T-helper 2 cell treated with Interferon-gamma antibody and Interleukin-4, amounts not matched to agents 5 μg/mL and 100 μg/mL, for 36 hours (primary cell): ENCODE measurements at regions not wholly inside any gene's neighbourhood (a gene's known extent, or its start where the extent isn't known, plus 50 kb on each side); places are given as distances from the start of the nearest gene placed in this dataset.

Experiments
- DNase-seq: peaks from one replicate; pipeline ENCODE4 v3.0.0; 2021; ENCODE audit warnings: low spot score
- H3K27ac Mint-ChIP-seq: one replicate; pipeline ENCODE4 v1.8.0; 2021; ENCODE audit warnings: mild to moderate bottlenecking, mixed read lengths
- H3K27me3 Mint-ChIP-seq: one replicate; pipeline ENCODE4 v1.8.0; 2021; ENCODE audit warnings: low read depth, mixed read lengths
- H3K36me3 Mint-ChIP-seq: one replicate; pipeline ENCODE4 v1.8.0; 2021; ENCODE audit warnings: low read depth, mixed read lengths
- H3K4me1 Mint-ChIP-seq: one replicate; pipeline ENCODE4 v1.8.0; 2021; ENCODE audit warnings: low read depth, mixed read lengths
- H3K4me3 Mint-ChIP-seq: one replicate; pipeline ENCODE4 v1.8.0; 2022; ENCODE audit warnings: mild to moderate bottlenecking, moderate library complexity, mixed read lengths
- H3K9me3 Mint-ChIP-seq: one replicate; pipeline ENCODE4 v1.8.0; 2021; ENCODE audit warnings: mixed read lengths

DNA sequence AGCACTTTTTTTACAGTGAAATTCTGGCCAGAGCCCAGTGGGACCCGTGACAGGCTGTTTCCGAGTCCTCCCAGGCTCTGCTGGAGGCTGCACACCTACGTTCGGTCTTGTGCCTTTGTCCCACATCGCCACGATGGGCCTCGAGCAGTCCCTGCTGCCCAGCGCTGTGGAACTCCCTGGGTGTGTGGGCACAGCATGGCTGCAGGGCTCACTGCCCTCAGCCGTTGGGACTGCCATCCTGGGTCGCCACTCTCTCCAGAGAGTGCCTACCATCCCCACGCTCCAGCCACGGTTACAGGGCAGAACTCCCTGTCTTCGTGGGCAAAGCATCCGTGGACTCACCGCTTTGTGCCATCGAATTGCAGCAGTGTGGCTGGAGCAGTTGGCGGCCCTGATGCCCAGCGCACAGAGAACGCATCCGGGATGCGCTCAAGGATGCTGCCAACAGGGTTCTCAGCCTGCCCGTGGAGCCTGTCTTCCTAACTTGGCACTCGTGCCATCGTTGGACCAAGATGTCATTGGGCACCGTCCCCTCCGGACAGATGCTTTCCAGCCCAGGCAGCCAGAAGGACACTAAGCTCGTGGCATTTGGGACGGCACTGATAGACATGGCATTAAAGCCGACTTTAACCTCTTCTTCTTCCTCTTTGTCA lies 85.0 kb upstream of the ARHGEF7 start:
- DNase-seq: no peak
- peaks cover 11% of the 10 kb centered on the region for H3K27me3 Mint-ChIP-seq
- H3K4me3 Mint-ChIP-seq: no peak overlapping the region
- no peaks in the 10 kb centered on the region for H3K36me3 Mint-ChIP-seq
- no peaks in the 10 kb centered on the region for H3K4me1 Mint-ChIP-seq
- no peak overlapping the region for H3K27ac Mint-ChIP-seq
- no peaks in the 10 kb centered on the region for H3K9me3 Mint-ChIP-seq

DNA sequence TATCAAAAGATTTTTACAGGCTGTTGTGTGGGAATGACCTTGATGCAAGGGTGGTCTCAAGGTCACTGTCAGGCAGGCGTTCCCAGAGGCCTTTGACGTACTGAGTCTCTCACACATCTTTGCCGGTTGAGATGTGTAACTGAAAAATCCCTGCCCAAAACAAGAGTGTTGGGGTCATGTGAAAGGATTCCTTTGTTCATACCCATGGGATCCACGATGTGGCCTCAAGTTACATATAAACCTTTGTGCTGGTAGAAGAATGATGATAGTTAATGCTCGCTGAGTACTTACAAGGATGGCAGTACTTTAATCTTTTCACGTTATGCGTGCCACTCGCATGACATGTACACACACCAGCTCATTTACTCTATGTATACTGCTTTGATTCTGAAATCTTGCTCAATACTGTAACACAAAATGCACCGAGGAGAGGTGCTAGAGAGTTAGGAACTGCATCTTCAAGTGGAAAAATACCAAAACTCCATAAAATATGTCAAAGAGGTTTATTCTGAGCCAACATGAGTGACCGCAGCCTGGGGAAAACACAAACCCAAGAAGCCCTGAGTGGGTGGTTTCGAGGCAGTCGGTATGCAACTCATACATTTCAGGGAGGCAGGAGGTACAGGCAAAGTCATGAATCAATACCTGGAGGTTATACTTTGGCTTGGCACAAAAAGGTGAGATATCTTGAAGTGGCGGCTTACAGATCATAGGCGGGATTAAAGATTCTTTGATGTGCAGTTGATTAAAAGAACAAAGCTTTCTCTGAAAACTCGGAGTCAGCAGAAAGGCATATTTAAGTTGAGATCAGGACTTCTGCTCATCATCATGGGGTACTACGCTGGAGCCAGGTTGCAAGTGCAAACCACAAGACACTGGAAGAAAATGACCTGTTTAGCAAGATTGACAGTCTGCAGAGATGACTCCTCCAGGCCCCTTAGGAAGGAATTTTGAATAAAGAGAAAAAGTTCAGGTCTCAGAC lies 87.4 kb upstream of the ARHGEF7 start:
- Mint-ChIP-seq H3K4me3 (no peak overlapping the region), H3K36me3 (no peaks in the 10 kb centered on the region), H3K9me3 (no peaks in the 10 kb centered on the region), H3K27me3 (peaks cover 22% of the 10 kb centered on the region), H3K4me1 (no peaks in the 10 kb centered on the region), H3K27ac (no peak overlapping the region)
- DNase-seq: no peak

DNA sequence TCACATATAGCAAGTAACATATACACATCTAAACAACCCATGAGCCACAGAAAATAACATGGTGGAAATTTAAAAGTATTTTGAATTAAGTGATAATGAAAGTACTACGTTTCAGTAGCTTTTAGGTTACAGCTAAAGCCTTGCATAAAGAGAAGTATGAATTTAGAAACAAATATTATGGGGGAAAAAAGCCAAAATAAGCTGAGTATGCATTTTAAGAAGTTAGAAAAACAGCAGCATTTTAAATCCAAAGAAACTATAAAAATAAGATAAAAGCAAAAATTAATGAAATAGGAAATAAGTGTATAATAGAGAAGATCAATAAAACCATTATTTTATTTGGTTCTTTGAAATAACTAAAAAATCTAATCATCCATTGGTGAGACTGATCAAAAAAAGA lies 89.8 kb upstream of the ARHGEF7 start:
- no peaks in the 10 kb centered on the region for H3K4me1 Mint-ChIP-seq
- no peak for DNase-seq
- peaks cover 25% of the 10 kb centered on the region for H3K27me3 Mint-ChIP-seq
- no peaks in the 10 kb centered on the region for H3K36me3 Mint-ChIP-seq
- peaks cover 16% of the 10 kb centered on the region for H3K9me3 Mint-ChIP-seq
- H3K27ac Mint-ChIP-seq: no peak overlapping the region
- H3K4me3 Mint-ChIP-seq: no peak overlapping the region

DNA sequence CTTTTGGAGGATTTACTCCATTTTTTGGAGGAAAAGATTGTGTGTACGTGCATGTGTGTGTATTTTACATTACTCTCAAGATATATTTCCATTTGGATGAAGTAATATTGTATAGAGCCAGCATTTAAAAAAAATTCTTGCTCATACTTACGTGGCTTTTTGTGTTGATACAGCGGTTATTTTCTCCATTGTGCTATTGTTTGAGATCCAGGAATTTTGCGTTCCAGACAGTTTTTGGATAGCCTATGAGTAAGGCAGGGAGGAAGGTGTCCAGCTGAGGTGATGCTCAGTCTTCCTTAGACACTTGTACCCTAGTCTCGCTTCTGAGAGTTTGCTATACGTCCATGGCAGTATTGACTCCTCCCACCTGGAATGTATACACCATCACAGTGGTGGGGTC lies 92.2 kb upstream of the ARHGEF7 start:
- no peaks in the 10 kb centered on the region for H3K4me1 Mint-ChIP-seq

DNA sequence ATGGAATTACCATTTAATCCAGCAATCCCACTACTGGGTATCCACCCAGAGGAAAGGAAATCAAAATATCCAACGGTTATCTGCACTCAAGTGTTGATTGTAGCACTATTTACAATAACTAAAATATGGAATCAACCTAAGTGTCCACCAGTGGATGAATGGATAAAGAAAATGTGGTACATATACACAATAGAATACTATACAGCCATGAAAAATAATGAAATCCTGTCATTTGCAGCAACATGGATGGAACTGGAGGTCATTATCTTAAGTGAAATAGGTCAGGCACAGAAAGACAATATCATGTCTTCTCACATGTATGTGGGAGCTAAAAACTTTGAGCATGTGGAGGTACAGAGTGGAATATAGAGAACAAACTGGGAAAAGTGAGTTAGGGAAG lies 92.9 kb upstream of the ARHGEF7 start:
- H3K27ac Mint-ChIP-seq: no peak overlapping the region
- no peaks in the 10 kb centered on the region for H3K4me1 Mint-ChIP-seq
- DNase-seq: no peak
- peaks cover 20% of the 10 kb centered on the region for H3K27me3 Mint-ChIP-seq
- H3K36me3 Mint-ChIP-seq: no peaks in the 10 kb centered on the region
- H3K9me3 Mint-ChIP-seq: peaks cover 16% of the 10 kb centered on the region
- H3K4me3 Mint-ChIP-seq: no peak overlapping the region

More for the DNA sequence above, 92.2 kb upstream of the ARHGEF7 start:
- peaks cover 16% of the 10 kb centered on the region for H3K9me3 Mint-ChIP-seq
- H3K27me3 Mint-ChIP-seq: peaks cover 24% of the 10 kb centered on the region
- DNase-seq: no peak
- H3K36me3 Mint-ChIP-seq: no peaks in the 10 kb centered on the region
- no peak overlapping the region for H3K4me3 Mint-ChIP-seq
- H3K27ac Mint-ChIP-seq: no peak overlapping the region

DNA sequence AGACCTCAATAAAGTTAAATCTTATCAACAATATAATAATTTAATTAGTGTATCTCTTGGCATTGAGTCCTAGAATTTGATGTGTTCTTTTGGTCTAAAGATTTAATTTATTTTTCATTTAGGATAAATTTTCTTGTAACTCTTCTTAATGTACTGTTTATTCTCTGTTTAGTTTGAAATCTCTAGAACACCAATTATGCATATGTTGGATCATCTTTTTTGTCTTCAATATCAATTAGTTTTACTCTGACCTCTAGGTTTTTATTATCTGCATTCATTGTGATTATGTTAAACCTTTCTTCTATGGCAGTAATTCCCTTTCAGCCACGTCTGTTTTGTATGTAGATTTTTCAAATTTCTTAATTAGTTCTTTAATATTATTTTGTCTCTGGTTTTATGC lies 93.8 kb upstream of the ARHGEF7 start:
- Mint-ChIP-seq H3K4me1 (peaks cover 2% of the 10 kb centered on the region), H3K9me3 (peaks cover 16% of the 10 kb centered on the region), H3K36me3 (no peaks in the 10 kb centered on the region), H3K4me3 (no peak overlapping the region), H3K27me3 (peaks cover 16% of the 10 kb centered on the region), H3K27ac (no peak overlapping the region)
- DNase-seq: no peak

DNA sequence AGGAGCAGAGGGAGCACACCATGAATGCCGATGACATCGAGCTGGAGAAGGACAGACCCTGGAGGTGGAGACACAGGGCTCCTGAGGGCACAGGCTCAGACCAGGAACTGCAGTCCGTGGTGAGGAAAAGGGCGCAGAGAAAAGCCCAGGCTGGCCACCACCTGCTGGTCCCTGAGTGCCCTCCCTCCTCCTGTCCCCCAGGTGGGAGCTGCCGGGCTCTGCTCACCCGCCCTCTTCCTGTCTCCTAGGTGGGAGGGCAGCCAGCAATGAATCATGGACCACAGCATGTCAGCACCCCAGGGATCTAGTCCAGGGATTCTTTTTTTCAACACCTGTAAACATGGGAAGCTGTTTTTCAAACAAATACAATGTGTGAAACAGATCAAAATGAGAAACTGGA lies 94.6 kb upstream of the ARHGEF7 start:
- Mint-ChIP-seq H3K9me3 (peaks cover 16% of the 10 kb centered on the region), H3K4me1 (peaks cover 2% of the 10 kb centered on the region), H3K27ac (no peak overlapping the region), H3K36me3 (no peaks in the 10 kb centered on the region), H3K27me3 (peaks cover 16% of the 10 kb centered on the region), H3K4me3 (no peak overlapping the region)
- DNase-seq: no peak

DNA sequence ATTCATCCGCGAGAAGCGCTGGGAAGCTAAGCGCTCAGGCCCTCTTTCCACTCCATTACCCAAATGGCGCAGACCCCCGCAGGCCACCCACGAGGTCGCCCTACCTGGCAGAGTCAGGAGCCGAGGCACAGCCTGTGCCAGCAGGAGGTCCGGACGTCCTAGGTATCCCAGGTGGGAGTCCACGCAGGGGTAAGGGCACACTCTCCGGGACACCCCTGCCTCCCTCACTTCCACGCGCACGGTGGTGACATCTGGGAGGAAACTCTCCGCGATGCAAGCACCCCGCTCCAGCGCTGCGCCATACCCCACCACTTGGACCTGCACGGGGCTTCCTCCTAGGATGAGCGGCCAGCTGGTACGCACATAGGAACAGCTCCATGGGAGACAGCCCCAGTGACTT lies 95.1 kb upstream of the ARHGEF7 start:
- H3K27ac Mint-ChIP-seq: no peak overlapping the region

DNA sequence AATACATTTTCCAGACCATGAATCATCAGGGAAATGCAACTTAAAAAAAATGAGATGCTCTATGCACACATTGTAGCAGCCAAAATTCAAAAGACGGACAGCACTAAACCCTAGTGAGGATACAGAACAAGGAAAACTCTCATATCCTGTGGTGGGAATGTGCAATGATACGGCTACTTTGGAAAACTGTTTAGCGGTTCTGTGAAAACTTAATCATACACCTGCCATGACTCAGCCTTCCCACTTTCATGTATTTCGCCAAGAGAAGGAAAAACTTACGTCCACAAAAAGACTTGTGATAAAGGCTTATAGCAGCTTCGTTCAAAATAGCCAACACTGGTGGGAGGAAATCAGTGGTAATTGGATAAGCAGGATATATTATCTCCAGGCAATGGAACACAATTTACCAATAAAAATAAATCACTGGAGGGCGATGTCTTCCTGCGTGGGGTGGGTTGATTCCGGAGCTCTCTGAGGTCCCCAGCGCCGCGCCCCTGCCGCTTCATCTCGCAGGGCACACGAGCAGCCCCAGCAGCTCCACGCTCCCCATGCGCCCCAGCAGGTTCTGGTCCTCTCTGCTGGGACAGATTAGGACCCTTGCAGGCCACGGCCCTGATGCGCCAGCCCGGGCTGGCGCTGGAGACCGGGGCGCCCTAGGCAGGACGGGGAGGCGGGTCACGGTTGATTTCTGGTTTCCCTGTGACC lies 97.2 kb upstream of the ARHGEF7 start:
- H3K4me1 Mint-ChIP-seq: peaks cover 4% of the 10 kb centered on the region
- DNase-seq: no peak
- H3K27me3 Mint-ChIP-seq: peaks cover 3% of the 10 kb centered on the region
- peaks cover 16% of the 10 kb centered on the region for H3K9me3 Mint-ChIP-seq
- H3K4me3 Mint-ChIP-seq: no peak overlapping the region
- H3K27ac Mint-ChIP-seq: no peak overlapping the region
- H3K36me3 Mint-ChIP-seq: no peaks in the 10 kb centered on the region

More for the DNA sequence above, 95.1 kb upstream of the ARHGEF7 start:
- Mint-ChIP-seq H3K9me3 (peaks cover 16% of the 10 kb centered on the region), H3K36me3 (no peaks in the 10 kb centered on the region), H3K4me3 (no peak overlapping the region), H3K4me1 (peaks cover 2% of the 10 kb centered on the region), H3K27me3 (peaks cover 15% of the 10 kb centered on the region)
- DNase-seq: no peak

DNA sequence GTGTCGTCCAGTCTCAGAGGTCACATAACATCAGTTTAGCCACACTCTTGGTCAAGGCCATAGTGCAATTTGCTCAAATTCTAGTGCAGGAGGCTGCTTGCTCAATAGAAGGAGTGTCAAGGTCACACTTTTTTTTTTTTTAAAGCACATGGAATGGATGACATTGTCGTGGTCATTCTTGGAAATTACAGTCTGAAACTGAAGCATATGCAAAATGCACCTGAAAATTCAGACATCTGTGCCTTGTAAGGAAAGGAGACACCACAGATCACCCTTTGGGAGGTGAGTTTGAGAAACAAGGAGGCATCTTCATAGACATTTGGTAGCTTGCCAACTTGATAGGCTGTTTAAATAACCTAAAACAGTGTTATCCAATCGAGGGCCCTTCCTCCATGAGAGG lies 98.3 kb upstream of the ANKRD10 start:
- no peaks in the 10 kb centered on the region for H3K36me3 Mint-ChIP-seq
- peaks cover 18% of the 10 kb centered on the region for H3K4me1 Mint-ChIP-seq
- H3K27ac Mint-ChIP-seq: no peak overlapping the region
- H3K27me3 Mint-ChIP-seq: peaks cover 17% of the 10 kb centered on the region
- H3K4me3 Mint-ChIP-seq: no peak overlapping the region
- no peaks in the 10 kb centered on the region for H3K9me3 Mint-ChIP-seq
- no peak for DNase-seq

DNA sequence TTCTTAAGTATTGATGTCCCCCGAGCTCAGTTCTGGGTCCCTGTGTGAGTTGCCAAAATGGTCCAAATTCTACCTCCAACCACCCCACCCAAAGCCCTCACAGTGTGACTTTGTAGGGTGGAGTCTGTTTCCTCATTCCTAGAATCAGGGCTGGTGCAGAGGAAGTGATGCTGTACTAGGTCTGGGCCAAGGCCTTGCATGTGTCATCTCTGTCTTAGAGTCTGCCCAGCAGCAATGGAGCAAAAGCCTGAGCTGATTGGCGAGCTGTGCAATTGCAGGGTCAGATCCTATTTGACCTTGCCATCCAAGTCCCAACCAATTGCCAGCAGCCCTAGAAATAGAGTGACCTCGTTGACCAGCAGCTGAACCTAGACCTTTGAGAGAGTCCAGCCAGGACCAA lies 97.0 kb upstream of the ANKRD10 start:
- Mint-ChIP-seq H3K36me3 (no peaks in the 10 kb centered on the region), H3K27me3 (peaks cover 18% of the 10 kb centered on the region), H3K27ac (peak overlapping the region; percentile 88), H3K4me3 (peak overlapping the region; percentile 62), H3K9me3 (no peaks in the 10 kb centered on the region), H3K4me1 (peaks cover 21% of the 10 kb centered on the region)
- DNase-seq: no peak

DNA sequence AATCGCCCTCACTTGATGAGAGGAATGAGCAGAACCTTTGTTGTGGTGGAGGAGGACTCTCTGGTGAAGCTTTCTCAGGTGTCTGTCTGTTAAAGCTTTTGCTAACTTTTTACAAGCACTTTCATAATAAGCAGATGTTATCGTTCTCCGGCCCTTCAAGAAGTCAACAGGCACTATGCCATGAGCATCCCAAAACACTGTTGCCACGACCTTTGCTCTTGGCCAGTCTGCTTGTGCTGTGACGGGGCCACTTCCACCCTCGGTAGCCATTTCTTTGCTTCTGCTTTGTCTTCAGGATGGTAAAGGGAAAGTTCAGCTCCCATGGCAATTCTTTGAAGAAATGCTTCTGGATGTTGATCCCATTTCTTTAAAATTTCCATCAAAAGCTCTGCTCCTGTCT lies 93.5 kb upstream of the ANKRD10 start:
- Mint-ChIP-seq H3K36me3 (no peaks in the 10 kb centered on the region), H3K4me1 (peaks cover 21% of the 10 kb centered on the region), H3K27me3 (peaks cover 25% of the 10 kb centered on the region), H3K4me3 (no peak overlapping the region), H3K9me3 (no peaks in the 10 kb centered on the region), H3K27ac (no peak overlapping the region)
- no peak for DNase-seq

DNA sequence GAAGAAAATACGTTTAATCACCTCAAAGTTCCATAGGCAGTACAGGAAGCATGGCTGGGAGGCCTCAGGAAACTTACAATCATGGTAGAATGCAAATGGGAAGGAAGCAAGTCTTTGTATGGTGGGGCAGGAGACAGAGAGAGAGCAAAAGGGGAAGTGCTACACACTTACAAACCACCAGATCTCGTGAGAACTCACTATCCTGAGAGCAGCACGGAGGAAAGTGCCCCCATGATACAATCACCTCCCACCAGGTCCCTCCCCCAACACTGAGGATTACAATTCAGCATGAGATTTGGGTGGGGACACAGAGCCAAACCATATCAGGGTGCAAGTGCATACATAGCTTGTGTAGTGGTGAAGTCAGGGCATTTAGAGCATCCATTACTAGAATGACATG lies 92.3 kb upstream of the ANKRD10 start:
- Mint-ChIP-seq H3K36me3 (no peaks in the 10 kb centered on the region), H3K4me1 (peaks cover 15% of the 10 kb centered on the region), H3K27me3 (peaks cover 28% of the 10 kb centered on the region), H3K27ac (no peak overlapping the region), H3K9me3 (no peaks in the 10 kb centered on the region), H3K4me3 (no peak overlapping the region)
- no peak for DNase-seq

DNA sequence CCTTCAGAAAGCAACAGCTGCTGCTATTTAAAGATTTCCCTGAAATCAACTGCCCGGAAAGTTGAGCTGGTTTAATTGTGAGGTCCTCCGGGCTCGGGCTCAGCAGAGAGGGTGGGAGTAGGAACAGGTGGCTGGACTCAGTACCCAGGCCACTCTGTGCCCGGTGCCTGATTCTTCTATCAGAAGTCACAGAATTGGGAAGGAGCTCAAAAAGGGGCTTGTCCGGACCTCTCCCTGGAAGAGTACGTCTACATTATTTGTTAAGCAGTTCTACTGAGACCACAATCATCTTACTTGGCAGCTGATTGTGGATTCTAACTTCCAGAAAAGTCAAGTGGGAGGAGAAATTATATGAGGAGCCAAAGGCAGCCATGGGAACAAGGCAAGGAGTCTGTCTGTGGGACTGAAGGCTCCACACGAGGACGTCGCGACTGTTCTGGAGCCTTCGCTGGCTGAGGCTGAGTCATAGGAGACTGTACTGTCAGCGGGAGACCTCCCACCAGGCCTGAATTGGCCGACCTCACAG lies 91.7 kb upstream of the ANKRD10 start:
- H3K27ac Mint-ChIP-seq: no peak overlapping the region
- no peaks in the 10 kb centered on the region for H3K36me3 Mint-ChIP-seq
- peaks cover 10% of the 10 kb centered on the region for H3K4me1 Mint-ChIP-seq
- no peak overlapping the region for H3K4me3 Mint-ChIP-seq
- peaks cover 29% of the 10 kb centered on the region for H3K27me3 Mint-ChIP-seq
- no peaks in the 10 kb centered on the region for H3K9me3 Mint-ChIP-seq
- DNase-seq: no peak
